Stimulated activated CD4-positive, alpha-beta T cell treated with anti-CD3 and anti-CD28 coated beads, Interleukin-4, amount 100 ng/mL, for 4 hours (primary cell): ENCODE measurements at regions not wholly inside any gene's neighbourhood (a gene's known extent, or its start where the extent isn't known, plus 50 kb on each side); places are given as distances from the start of the nearest gene placed in this dataset.

Experiments
- DNase-seq, 2 experiments: peaks; one replicate each; pipeline ENCODE4 v3.0.0-alpha.2; 2020

DNA sequence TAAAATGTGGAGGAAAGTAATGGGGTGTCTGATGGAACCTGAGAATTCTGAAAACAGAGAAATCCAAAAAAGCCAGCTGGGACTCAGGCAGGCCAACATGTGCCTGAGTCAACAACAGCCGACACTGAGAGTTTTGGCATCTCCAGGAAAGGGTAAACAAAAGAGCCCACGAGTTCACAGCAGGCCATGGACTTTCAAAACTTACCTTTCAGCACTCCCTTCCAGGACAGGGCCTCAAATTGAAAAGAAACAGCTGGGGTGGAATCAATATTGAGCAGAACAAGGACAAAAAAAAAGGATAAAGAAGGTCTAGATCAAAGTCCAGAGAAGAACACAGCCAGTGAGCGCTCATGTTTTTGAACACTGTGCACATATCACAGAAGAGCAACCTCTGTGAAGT is 735.4 kb upstream of the GRM7 start:
- DNase-seq, result no peak

DNA sequence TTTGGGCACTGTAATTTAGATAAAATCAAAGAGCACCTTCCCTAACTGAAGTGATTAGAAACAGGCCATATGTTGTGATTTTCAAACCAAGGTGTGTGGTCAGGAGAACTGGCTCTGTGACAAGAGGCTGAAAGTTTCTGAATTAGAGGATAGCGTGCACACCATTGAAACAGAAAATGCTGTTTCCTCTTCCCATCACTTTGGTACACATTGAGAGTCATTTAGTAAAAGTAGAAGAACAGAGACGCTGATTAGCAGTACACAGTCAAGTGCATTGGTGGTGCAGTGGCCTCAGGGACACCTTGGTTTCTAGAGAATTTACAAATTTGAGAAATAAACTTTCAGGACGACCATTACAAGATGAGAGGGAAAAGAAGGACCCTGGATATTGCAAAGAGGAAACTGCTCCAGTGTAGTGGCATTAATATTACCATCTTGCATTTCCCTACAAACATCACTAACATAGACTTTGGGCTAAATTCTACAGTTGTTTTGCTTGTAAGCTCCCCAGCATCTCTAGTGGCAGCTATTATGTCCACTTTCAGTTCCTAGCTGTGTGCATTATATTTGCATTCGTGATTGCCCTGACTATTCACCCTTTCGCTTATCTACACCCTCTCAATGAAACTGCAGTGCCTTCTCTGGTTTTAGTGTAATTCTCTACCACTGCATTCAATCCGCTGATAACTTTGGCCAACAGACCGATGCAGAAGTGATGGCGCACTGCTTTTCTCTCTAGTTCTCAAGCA is 728.1 kb upstream of the GRM7 start:
- DNase-seq, result no peak

DNA sequence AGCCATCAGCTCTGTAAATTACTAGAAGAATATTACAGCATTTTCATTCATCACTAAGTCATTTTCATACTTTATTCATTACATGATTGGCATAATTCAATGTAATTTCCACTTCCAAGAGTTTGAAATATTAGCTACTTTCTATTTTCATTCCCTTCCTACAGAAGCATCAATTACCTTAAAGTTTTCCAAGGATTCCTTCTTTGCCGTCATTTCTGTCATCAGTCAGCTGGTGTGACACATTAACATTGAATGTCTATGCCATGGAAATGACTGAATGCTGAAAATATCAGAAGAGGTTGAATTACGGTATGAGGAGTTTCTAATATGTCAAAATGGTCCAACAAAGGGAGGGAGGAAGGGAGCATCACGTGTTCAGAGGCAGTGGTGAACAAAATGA is 718.2 kb upstream of the GRM7 start:
- DNase-seq, result no peak

DNA sequence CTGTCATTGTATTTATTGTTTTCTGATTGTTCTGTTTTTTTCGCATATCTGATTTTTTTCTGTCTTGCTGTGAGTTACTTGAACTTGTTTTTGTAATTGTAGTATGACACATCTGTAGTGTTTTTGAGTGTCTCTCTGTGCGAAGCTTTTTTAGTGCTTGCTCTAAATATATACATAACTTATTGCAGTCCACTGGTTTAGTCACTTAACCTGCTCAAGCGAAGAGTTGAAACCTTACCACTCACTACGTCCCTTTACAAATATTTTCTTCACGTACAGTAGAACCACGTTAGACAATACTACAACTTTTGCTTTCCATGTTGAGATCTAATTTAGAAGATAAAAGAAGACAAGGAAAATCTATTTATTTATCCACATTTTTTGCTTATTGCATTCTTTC is 713.0 kb upstream of the GRM7 start:
- no peak for DNase-seq

DNA sequence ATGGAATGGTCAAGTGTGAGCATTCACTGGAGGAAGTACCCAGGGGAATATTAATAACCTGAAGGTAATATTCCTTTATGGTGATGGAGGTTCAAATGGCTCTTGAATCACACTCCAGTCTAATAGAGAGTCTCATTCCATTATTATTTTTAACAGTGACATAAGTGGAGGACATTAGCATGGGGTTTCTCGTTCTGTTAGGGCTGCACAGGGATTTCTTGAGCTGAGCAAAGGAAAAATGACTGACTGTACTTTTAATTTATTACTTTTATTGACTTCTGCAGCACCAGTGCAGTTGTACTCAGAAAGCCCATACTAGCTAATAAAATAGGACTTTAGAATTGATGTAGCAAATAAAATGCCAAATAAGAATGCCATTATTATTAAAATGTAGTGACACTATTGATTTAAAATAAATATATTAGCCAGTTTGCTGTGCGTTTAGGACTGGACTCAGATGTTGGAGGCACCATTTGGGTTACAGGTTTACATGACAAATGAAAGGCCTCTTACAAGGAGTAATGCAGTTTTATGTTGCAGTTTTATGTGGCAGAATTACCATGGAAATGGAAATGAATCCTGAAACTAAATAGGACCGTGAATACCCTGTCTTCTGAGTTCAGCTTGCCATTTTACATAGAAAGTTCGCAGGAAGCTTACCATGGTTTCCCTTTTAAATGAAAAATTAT is 705.1 kb upstream of the GRM7 start:
- no peak for DNase-seq

DNA sequence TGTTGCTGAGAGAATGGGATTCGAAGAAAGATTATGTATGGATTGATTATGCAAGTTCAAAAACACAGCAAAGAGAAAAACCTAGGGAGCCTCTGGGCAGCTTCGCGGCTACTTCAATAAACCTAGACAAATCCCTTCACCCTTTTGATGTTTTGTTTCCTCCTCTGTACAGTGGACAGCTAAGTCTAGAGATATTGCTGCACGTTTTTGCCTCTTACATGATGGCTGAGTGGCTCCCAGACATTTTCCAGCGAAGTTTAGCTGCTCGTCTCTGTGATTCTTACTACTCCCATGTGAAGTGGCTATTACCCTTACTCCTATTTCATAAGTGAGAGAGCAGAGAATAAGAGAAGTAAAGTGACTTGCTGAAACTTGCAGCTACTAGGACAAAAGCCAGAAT is 695.0 kb upstream of the GRM7 start:
- DNase-seq, result no peak

DNA sequence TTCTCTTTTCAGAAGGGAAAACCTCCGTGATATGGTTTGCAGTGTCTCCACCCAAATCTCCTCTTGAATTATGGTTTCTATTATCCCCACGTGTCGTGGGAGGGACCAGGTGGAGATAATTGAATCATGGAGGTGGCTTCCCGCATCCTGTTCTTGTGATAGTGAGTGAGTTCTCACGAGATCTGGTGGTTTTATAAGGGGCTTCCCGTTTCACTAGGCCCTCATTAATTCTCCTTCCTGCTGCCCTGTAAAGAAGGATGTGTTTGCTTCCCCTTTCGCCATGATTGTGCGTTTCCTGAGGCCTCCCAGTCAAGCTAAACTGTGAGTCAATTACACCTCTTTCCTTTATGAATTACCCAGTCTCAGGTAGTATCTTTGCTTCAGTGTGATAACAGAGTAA is 692.7 kb upstream of the GRM7 start:
- no peak for DNase-seq

DNA sequence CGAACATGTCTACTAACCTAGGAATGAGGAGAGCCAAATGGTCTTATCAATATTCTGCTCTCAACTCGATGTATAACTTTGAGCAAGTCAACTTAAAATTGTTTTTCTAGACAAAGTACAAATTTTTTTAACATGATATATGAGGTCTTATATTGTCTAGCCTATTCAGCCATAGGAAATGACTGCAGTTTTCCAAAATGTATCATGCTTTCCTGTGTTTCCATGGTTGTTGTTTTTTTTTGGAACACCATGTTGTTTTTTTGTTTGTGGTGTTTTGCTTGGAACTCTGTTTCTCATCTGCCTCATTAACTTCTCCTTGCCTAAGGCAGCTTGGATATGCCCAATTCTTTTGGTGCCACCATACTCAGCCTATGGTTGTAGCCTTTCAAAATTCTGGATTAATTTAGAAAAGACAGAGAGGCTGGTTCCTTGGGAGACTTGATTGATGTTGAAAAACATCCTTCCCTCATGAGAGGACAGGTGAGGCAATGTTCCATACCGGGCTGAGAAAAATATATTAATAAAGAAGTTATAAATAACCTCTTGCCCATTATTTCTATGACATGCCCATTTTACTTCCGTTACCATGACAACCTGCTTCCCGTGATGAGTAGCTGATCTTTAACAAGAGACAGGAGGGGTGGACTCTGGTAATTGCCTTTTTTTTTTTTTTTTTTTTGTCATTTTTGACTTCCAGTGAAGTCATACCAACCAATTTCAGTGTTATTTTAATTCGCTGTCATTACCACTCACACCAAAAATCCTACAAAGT is 687.9 kb upstream of the GRM7 start:
- no peak for DNase-seq

DNA sequence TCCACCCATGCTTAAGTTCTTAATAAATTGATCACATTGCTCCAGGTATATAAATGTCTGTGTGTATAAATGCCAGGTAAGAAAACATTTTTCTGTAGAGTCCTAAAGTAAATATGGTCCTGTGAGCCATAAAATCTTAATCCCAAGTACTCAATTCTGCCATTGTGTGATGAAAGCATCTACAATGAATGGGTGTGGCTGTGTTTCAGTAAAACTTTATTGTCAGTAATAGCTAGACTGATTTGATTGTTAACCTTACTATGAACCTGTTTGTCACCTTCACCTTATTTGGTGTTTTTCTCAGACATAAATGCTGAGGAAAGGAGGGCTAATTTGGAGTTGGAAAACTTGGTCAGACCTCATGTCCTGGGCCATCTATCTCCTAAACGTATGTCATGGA is 683.5 kb upstream of the GRM7 start:
- DNase-seq, result no peak

DNA sequence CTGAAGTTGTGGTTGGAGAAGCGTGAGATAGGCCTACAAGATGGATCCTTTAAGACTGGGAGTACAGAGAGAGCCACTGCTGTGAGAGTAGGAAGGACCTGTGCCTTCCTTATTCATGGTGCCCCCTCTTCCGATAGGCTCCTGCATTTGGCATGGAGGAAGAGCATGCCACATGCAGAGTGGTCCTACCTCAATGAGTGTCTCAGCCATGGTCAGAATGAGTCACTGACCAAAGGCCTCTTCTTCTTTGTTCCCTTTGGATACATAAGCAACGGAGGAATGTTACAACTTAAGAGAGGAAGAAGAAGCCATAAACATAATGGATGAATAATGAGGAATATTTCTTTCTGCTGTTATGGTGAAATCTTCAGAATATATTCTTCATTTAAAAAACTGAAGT is 681.2 kb upstream of the GRM7 start:
- DNase-seq, result no peak

DNA sequence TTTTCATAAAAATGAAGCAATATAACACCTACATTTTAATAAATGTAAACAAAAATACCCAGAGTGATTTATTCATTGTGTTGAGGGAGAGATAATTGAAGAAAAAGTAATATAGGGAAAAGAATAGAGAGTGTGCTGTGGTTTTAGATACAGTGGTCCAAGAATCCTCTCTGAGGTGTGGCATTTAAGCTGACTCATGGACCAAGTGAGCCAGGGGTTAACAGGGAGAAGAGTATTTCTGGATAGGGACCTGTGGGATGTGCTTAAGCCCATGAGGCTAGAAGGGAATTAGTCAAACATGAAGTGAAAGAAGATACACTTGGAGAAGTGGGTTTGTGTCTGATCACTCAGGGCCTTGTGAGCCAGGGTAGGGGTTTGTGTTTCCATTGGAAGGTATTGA is 680.7 kb upstream of the GRM7 start:
- DNase-seq, result no peak

DNA sequence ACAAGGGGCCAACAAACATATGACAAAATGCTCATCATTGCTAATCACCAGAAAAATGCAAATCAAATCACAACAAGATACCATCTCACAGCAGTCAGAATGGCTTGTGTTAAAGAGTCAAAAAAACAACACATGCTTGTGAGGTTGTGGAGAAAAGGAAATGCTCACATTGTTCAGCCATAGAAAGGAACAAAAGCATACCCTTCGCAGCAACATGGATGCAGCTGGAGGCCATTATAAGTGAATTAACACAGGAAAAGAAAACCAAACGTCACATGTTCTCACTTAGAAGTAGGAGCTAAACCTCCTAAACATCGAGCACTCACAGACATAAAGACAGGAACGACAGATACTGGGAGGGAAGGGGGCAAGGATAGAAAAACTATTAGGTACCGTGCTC is 678.4 kb upstream of the GRM7 start:
- no peak for DNase-seq

DNA sequence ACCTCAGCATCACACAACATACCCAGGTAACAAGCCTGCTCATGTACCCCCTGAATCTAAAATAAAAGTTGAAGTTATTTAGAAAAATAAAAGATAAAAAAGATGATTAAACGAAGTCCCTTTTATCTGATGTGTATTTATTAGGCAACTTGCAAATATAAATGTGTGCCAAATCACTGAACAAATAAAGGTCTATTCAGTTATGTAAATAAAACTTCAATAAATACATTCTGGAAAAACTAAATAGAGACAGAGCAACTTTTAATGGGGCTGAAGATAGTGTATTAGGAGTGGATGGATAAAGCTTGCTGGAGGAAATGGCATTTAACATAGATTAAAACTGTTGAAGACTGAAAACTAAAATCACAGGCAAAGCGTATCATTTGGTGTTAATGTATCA is 678.0 kb upstream of the GRM7 start:
- DNase-seq, result no peak

DNA sequence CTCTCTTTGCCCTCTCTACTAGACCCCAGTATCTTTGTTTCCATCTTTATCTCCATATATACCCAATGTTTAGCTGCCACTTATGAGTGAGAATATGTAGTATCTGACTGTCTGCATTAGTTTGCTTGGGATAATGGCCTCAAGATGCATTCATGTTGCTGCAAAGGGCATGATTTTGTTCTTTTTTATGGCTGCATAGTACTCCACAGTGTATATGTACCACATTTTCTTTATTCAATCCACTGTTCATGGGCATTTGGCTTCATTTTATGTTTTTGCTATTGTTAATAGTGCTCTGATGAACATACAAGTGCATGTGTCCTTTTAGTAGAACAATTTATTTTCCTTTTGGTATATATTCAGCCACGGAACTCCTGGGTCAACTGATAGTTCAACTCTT is 671.5 kb upstream of the GRM7 start:
- no peak for DNase-seq

DNA sequence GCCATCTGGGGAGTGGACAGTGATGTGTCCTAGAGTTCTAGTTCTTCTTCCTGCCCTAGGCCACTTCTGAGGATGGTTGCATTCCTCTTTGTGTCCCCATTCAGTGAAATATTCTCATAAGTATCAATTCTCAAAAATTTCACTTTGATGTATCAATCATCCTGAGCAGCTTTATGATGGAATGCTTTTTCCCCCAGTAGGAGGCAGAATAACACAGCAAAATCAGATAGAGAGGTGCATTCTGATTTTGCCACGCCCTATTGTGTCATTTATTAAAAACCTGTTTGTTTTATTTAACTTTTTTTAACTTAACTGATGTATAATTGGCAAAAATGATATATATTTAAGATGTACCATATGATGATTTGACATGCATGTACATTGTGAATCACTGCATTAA is 656.0 kb upstream of the GRM7 start:
- no peak for DNase-seq

DNA sequence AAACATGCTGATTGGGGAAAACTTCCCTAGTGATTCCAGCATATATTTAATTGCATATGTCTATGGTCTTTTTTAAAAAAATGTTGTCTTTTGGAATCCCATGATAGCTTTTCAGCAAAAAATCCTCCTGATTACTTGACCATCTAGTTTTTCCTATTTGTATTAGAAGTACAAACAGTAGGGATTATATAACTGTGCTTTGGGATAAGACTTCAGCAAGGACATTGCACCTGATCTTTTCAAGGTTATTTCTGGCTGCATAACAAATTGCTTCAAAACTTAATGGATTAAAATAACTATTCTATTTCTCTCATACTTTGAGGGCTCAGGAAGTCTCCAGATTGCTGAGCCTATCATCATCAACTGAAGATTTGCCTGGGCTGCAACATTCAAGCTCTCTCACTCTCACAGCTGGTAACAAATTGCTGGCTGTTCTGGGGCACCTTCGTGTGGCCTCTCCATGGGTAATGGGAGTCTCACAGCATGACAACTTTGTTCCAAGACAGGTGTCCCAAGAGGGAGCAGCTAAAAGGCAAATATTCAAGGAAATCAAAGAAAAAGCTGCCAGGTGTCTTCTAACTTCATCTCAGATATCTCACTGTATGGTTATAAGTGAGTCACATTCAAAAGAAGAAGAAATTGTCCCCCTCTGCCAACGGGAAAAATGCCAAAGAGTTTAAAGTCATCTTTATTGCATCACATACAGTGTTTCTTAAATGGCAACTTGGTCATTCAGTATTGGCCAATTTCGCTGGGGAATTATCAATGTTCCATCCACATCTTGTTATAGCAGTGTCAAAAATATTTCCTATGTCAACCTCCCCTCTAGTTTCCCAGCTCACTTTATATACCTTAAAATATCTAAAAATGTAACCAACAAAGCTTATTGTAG is 644.5 kb upstream of the GRM7 start:
- no peak for DNase-seq

DNA sequence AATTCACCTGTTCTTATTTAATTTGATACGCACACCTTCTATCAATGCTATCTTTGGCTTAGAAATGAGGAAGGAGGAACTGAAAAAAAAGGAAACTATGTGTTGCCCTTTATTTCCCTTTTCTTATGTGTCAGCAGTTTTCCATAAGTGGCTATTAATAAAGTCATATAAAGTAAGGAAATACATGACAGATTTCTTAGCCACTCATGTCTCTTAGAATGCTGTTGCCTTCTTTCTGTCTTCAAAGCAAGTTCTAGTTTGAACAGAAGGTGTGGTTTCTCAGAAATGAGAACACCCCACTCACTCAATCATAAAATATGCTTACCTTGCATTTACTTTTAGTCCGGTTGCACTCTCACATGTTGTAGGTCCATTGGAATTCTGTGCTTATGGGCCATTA is 640.5 kb upstream of the GRM7 start:
- DNase-seq, result no peak

DNA sequence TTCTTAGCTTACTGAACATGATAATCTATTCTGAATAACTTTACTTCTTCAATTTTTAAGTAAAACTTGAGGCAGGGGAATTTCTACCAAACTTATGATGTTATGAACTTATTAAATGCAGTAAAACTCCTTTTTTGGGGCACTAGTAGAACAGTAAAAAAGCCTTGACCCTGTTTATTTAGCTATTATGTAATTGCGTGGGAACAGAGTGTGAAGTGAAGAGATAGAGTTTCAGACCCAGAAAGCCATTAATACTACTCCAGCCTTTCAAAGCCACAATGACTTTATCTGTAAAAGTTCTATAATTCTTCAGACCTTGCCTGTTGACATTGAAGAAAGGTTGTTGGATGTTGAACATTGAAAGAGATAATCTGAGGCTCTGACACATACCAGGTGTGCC is 638.8 kb upstream of the GRM7 start:
- no peak for DNase-seq

DNA sequence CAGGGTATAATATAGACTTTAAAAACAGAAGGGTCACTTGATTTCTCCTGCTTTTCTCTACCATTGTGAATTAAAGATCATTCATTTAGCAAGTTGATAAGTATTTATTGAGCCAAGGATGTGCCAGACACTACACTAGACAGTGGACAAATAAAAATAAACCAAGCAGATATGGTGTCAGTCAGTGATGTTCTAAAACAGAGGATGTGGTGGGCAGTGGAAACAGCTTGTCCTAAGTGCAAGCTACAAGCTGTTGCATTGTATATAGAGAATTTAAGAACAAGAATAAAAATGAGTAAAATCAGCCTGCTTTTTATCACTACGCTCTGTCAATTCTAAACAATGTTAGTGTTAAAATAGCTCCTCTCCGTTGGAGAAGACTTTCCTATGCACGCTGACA is 637.3 kb upstream of the GRM7 start:
- no peak for DNase-seq

DNA sequence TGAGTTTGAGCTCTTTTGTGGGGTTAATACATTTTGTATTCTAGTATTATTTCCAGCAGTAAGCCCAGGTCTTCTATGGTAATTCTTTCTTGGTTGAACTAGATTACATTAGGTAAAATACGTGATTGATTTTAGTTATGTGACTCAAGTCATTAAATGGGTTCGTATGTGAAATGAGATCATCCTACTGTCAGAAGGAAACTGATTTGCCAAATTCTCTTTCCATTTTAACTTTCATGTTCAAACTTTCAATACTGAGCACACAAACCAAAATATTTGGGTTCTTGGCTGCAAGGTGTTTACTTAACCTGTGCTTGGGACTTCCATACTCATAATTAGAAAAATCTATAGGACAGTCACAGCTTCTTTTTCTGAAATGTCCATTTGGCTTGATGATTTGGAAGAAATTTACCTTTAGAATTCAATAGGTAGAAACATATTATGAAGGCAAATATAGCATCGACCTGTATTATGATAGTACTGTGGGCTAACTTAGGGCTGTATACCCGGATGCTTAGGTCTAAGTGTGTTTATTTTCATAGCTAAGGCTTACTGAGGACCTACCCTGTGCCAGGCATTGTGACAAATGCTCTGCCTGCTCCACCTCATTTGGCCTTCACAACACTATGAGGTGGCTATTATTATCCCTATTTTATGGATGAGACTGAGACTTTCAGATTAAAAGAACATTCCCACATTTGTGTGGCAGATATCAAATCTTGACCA is 631.8 kb upstream of the GRM7 start:
- DNase-seq, result no peak

DNA sequence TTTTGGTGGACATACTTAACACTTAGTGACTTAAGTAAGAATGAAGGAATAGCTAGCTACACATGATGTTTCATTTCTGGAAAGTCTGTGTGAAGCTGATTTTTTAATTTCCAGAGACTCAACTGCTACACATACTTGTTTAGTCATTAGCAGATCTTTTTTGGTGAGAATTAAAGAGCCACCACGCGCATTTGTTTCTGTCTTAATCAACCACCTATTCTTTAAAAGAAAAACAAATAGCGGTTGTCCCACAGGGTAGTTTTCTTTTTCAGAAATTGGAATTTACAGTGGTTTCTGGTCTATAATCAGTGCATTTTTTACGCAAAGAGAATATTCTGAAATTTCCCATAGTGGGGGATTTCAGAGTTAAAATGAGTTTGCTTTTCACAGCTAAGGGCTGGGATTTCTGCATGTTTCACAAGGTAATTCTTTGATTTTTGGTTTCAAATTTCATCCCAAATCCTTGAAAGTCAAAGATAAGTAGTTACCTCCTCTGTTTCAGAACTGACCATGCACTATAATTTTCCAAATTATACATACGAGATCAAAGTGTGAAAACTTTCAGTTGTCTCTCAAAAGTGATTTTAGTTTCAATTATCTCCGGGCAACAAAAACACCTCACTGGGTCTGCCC is 631.0 kb upstream of the GRM7 start:
- DNase-seq, result no peak

DNA sequence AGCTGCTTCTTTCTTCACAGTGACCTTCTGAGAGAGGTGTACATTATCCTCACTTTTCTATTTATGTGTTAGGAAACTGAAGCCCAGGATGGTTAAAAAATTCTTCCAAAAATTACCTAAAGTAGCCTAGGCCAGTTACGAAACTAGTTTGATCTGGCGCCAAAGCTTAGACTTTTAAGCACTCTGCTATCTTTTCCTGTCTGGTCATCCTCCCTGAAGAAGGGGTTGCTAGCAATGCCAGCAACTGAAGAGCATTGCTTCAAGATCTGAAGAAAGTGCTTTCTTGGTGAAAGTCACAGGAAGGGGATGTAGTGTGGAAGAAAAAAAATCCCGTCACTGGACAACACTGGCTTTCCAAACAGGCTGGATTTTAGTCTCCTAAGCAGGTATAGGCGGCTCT is 618.8 kb upstream of the GRM7 start:
- DNase-seq, result no peak
